GM12865 (cell line): ENCODE measurements at regions not wholly inside any gene's neighbourhood (a gene's known extent, or its start where the extent isn't known, plus 50 kb on each side); places are given as distances from the start of the nearest gene placed in this dataset.

Experiments
- DNase-seq: peaks from one replicate; pipeline ENCODE4 v3.0.0; 2010; ENCODE audit warnings: low read depth
- H3K4me3 ChIP-seq: 2 replicates; pipeline ENCODE4 v1.5.1; 2011; ENCODE audit warnings: mild to moderate bottlenecking, low read depth, low read length, control low read depth
- TF ChIP-seq, protein P1 (sequence below): IDR thresholded peaks from 2 replicates; pipeline ENCODE4 v1.5.1; 2011; ENCODE audit warnings: low read length, control low read depth, low read depth, inconsistent platforms; ENCODE audit not compliant: insufficient read depth; ENCODE audit errors: missing control alignments

- DNase-seq: no peak
- TF ChIP-seq, protein P1, sequence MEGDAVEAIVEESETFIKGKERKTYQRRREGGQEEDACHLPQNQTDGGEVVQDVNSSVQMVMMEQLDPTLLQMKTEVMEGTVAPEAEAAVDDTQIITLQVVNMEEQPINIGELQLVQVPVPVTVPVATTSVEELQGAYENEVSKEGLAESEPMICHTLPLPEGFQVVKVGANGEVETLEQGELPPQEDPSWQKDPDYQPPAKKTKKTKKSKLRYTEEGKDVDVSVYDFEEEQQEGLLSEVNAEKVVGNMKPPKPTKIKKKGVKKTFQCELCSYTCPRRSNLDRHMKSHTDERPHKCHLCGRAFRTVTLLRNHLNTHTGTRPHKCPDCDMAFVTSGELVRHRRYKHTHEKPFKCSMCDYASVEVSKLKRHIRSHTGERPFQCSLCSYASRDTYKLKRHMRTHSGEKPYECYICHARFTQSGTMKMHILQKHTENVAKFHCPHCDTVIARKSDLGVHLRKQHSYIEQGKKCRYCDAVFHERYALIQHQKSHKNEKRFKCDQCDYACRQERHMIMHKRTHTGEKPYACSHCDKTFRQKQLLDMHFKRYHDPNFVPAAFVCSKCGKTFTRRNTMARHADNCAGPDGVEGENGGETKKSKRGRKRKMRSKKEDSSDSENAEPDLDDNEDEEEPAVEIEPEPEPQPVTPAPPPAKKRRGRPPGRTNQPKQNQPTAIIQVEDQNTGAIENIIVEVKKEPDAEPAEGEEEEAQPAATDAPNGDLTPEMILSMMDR: no peak
- no peak overlapping the region for H3K4me3 ChIP-seq
Observed at GRCh38 chr15:70561885-70562284, 201.5 kb downstream of the UACA start.

GRCh38 chr15:70560617-70561328 lies 202.6 kb downstream of the UACA start:
- no peak overlapping the region for H3K4me3 ChIP-seq
- no peak for DNase-seq
- TF ChIP-seq, protein P1: no peak

GRCh38 chr15:70559265-70560239 lies 203.8 kb downstream of the UACA start:
- TF ChIP-seq, protein P1: no peak
- H3K4me3 ChIP-seq: no peak overlapping the region
- peak; percentile 20 for DNase-seq

GRCh38 chr15:70558406-70559264 lies 204.7 kb downstream of the UACA start:
- TF ChIP-seq, protein P1: no peak
- DNase-seq: no peak
- no peak overlapping the region for H3K4me3 ChIP-seq

DNA sequence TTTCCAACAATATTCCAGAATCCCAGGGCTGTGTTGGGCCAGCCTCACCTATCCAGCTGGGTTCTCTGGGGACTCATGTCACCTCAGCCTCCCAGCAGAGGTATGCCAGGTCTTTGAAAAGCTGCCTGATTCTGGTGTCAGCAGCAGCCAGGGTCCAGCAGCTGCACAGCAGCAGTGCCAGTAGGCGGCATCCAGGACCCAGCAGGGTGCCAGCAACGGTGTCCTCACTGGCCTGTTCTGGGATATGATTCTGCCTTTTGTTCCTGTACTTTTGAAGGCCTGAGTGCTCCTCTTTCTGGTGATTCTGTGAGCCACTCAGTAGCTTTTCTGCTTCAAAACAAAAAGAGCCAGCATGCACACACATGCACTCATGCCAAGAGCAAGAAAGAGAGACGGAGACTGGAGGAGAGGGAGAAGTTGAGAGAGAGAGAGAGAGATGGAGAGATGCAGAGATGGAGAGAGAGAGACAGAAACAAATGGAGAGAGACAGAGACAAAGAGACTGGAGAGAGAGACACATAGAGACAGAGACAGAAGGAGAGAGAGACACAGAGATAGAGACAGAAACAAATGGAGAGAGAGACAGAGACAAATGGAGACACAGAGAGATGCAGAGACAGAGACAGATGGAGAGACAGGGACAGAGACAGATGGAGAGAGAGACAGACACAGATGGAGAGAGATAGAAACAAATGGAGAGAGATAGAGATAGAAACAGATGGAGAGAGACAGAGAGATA lies 205.7 kb downstream of the UACA start:
- TF ChIP-seq, protein P1: no peak
- no peak overlapping the region for H3K4me3 ChIP-seq
- no peak for DNase-seq

DNA sequence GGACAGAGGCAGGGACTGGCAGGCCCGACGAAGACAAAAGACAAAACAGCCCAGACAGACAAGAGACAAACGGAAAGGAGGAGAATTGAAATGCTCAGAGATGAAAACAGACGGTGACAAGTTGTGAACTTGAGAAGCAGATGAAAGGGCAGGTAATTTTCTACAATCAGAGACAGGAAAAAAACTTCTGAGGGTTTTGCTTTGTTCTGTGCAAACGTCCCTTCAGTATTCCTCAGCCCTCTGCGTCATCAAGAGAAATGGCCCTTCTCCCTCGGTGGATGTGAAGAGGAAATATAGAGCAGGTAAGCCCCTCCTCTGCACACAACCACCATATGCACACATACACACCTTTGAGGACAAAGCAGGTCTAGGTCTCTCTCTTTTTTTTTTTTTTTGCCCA lies 206.6 kb downstream of the UACA start:
- H3K4me3 ChIP-seq: no peak overlapping the region
- TF ChIP-seq, protein P1: no peak
- DNase-seq: no peak
